ENCODE measurements at regions not wholly inside any gene's neighbourhood (a gene's known extent, or its start where the extent isn't known, plus 50 kb on each side); places are given as distances from the start of the nearest gene placed in this dataset.
A peak's percentile ranks its signal among the peaks of the same experiment; 100 is the strongest.
"Not testable (repeated sequence)": the region's sequence is repeated elsewhere in the genome, so short reads cannot be mapped to it uniquely, and the experiment has no call there.

- H3K4me1 ChIP-seq, result no peaks in the 10 kb centered on the region
- H3K4me3 ChIP-seq, result no peak overlapping the region
- DNase-seq (peak in 1 of 4 donors; percentile 3), ATAC-seq (no peak)
- intact Hi-C loops (cut with DNase I), result no loop called here
- H3K27me3 ChIP-seq, result no peaks in the 10 kb centered on the region
- no peaks in the 10 kb centered on the region for H3K36me3 ChIP-seq
- TF ChIP-seq CTCF (IDR thresholded peaks at IDR 0.05), result no peak
- H3K27ac ChIP-seq, result no peak overlapping the region
- H3K9me3 ChIP-seq, result peaks cover 0 to 3% of the 10 kb centered on the region in 2 donors
Observed at GRCh38 chr14:42504433-42504832, 897.8 kb downstream of the LRFN5 start.

GRCh38 chr14:42499137-42499536, 892.5 kb downstream of the LRFN5 start:
- DNase-seq (no peak), ATAC-seq (no peak)
- Histone ChIP-seq H3K27ac (no peak overlapping the region), H3K9me3 (no peaks in the 10 kb centered on the region), H3K4me1 (no peaks in the 10 kb centered on the region), H3K36me3 (no peaks in the 10 kb centered on the region), H3K4me3 (no peak overlapping the region), H3K27me3 (no peaks in the 10 kb centered on the region)
- intact Hi-C loops (cut with DNase I), result no loop called here
- no peak for TF ChIP-seq CTCF (IDR thresholded peaks at IDR 0.05)

GRCh38 chr14:42490536-42490935, 883.9 kb downstream of the LRFN5 start:
- TF ChIP-seq CTCF (IDR thresholded peaks at IDR 0.05), result no peak
- intact Hi-C loops (cut with DNase I), result no loop called here
- Histone ChIP-seq H3K27ac (no peak overlapping the region), H3K36me3 (no peaks in the 10 kb centered on the region), H3K9me3 (no peaks in the 10 kb centered on the region), H3K4me3 (no peak overlapping the region), H3K27me3 (no peaks in the 10 kb centered on the region), H3K4me1 (no peaks in the 10 kb centered on the region)
- no peak for ATAC-seq
- DNase-seq, result no peak

- H3K27me3 ChIP-seq, result no peaks in the 10 kb centered on the region
- H3K9me3 ChIP-seq, result peaks cover 0 to 3% of the 10 kb centered on the region in 2 donors
- intact Hi-C loops (cut with DNase I), result no loop called here
- no peak overlapping the region for H3K4me3 ChIP-seq
- no peaks in the 10 kb centered on the region for H3K4me1 ChIP-seq
- H3K27ac ChIP-seq, result no peak overlapping the region
- ATAC-seq (no peak), DNase-seq (no peak)
- no peak for TF ChIP-seq CTCF (IDR thresholded peaks at IDR 0.05)
- no peaks in the 10 kb centered on the region for H3K36me3 ChIP-seq
Observed at GRCh38 chr14:42488965-42489364, 882.3 kb downstream of the LRFN5 start.

- H3K36me3 ChIP-seq; H3K9me3 ChIP-seq; H3K4me3 ChIP-seq; H3K27ac ChIP-seq; H3K4me1 ChIP-seq; H3K27me3 ChIP-seq; ATAC-seq; intact Hi-C loops (cut with DNase I): not testable (repeated sequence)
- peak in 1 of 4 donors; percentile 75 for DNase-seq
Observed at GRCh38 chr14:42482345-42482971, 875.8 kb downstream of the LRFN5 start.

- H3K27me3 ChIP-seq; intact Hi-C loops (cut with DNase I): not testable (repeated sequence)
Observed at GRCh38 chr14:42481714-42482113, 875.0 kb downstream of the LRFN5 start.

More at GRCh38 chr14:42481714-42482113, 875.0 kb downstream of the LRFN5 start:
- H3K4me3 ChIP-seq, H3K9me3 ChIP-seq, H3K4me1 ChIP-seq, H3K36me3 ChIP-seq, H3K27ac ChIP-seq, ATAC-seq: not testable (repeated sequence)
- DNase-seq, result peak in 1 of 4 donors; percentile 15
